ENCODE measurements at regions not wholly inside any gene's neighbourhood (a gene's known extent, or its start where the extent isn't known, plus 50 kb on each side); places are given as distances from the start of the nearest gene placed in this dataset.
"Not testable (repeated sequence)": the region's sequence is repeated elsewhere in the genome, so short reads cannot be mapped to it uniquely, and the experiment has no call there.

DNA sequence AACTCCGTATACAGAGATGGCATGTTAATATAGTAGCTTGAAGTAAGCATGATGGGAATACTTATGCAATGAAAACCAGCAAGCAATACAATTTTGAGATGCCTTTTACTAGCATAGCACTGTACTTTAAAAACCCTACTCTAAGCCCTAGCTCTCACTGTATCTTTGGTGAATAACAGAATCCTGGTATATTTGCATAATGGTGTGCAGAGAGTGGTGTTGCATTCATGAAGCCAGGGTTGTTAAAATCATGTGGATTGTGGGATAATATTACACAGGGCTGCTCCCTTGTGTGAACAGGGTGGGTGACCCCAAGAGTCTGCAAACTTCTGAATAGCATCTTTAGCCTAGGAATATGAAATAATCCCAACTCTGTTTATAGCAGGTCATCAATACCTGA, 105.2 kb upstream of the BMP2 start:
- no peak overlapping the region for H3K27ac ChIP-seq (replicated peaks; ENCODE audit: low read length)
- H2AK5ac ChIP-seq (ENCODE audit: low read depth, low read length) = no peak overlapping the region
- H3K9me3 ChIP-seq (replicated peaks in 1 of 2; ENCODE audit: control insufficient read depth in 2 of 2, insufficient read depth in 1 of 2, low read depth in 1 of 2, low read length in 2 of 2) = no peaks in the 10 kb centered on the region
- no peak overlapping the region for H4K8ac ChIP-seq (ENCODE audit: low read depth, low read length)
- no peak overlapping the region for H2BK15ac ChIP-seq (ENCODE audit: low read length)
- no peak overlapping the region for H2BK12ac ChIP-seq (ENCODE audit: low read length)
- H3K79me1 ChIP-seq (ENCODE audit: low read depth, low read length) = no peaks in the 10 kb centered on the region
- H2AFZ ChIP-seq (ENCODE audit: low read length) = no peak overlapping the region
- H3K4me2 ChIP-seq (ENCODE audit: insufficient read depth, low read length, poor library complexity, severe bottlenecking) = no peak overlapping the region
- no peaks in the 10 kb centered on the region for H3K36me3 ChIP-seq (replicated peaks in 1 of 2; ENCODE audit: control insufficient read depth in 2 of 2, insufficient read depth in 2 of 2, low read length in 2 of 2)
- H3K14ac ChIP-seq (ENCODE audit: low read length) = no peak overlapping the region
- H3K4me3 ChIP-seq (ENCODE audit: low read length in 2 of 2) = no peak overlapping the region
- H3K23ac ChIP-seq (ENCODE audit: low read depth, low read length, poor library complexity) = no peak overlapping the region
- H3K27me3 ChIP-seq (ENCODE audit: control insufficient read depth in 3 of 3, insufficient read depth in 3 of 3, low read depth in 1 of 3, low read length in 3 of 3) = no peaks in the 10 kb centered on the region
- no peak overlapping the region for H3K18ac ChIP-seq (ENCODE audit: low read length)
- no peaks in the 10 kb centered on the region for H3K4me1 ChIP-seq (ENCODE audit: control insufficient read depth in 2 of 2, insufficient read depth in 1 of 2, low read depth in 1 of 2, low read length in 2 of 2)
- no peak overlapping the region for H3K4ac ChIP-seq (ENCODE audit: low read length)
- no peak overlapping the region for H2BK5ac ChIP-seq (ENCODE audit: low read length)
- DNase-seq (ENCODE audit: low spot score) = no peak
- no CpG with 5 or more reads among the region's 1 CpG for WGBS, 2 donors (ENCODE audit: extremely low coverage in 2 of 2, insufficient read length in 2 of 2, insufficient replicate concordance in 1 of 2)
- no peak overlapping the region for H4K91ac ChIP-seq (ENCODE audit: low read depth, low read length, poor library complexity)
- H3K9ac ChIP-seq (ENCODE audit: low read depth, low read length, poor library complexity) = no peak overlapping the region
- H2BK120ac ChIP-seq (ENCODE audit: low read depth, low read length) = no peak overlapping the region

DNA sequence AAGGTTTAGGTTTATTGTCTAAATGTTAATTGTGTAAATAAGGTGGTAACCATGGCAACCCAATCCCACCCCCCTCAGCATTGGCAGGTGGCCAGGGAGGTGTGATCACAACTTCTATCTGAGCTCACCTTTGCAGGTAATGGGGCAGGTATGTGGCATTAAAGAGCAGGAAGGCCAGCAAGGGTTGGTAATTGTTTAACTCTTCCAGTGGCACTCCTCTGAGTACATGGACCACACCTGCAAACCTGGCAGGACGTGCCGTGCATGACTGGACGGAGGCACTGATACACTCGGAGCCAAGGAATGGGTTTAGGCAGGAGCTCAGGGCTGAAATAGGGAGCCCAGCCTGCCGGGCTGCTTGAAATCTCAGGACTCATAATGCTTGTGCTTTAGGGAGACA, 107.0 kb upstream of the BMP2 start:
- no peak overlapping the region for H4K91ac ChIP-seq (ENCODE audit: low read depth, low read length, poor library complexity)
- H3K4me1 ChIP-seq (ENCODE audit: control insufficient read depth in 2 of 2, insufficient read depth in 1 of 2, low read depth in 1 of 2, low read length in 2 of 2) = peaks cover 0 to 2% of the 10 kb centered on the region in 2 donors
- no peak overlapping the region for H3K4ac ChIP-seq (ENCODE audit: low read length)
- no peak overlapping the region for H2BK12ac ChIP-seq (ENCODE audit: low read length)
- no peak overlapping the region for H3K4me3 ChIP-seq (ENCODE audit: low read length in 2 of 2)
- no peaks in the 10 kb centered on the region for H3K79me1 ChIP-seq (ENCODE audit: low read depth, low read length)
- H3K18ac ChIP-seq (ENCODE audit: low read length) = no peak overlapping the region
- no peak overlapping the region for H2BK15ac ChIP-seq (ENCODE audit: low read length)
- no peak overlapping the region for H3K27ac ChIP-seq (replicated peaks; ENCODE audit: low read length)
- no peaks in the 10 kb centered on the region for H3K27me3 ChIP-seq (ENCODE audit: control insufficient read depth in 3 of 3, insufficient read depth in 3 of 3, low read depth in 1 of 3, low read length in 3 of 3)
- H3K9me3 ChIP-seq (replicated peaks in 1 of 2; ENCODE audit: control insufficient read depth in 2 of 2, insufficient read depth in 1 of 2, low read depth in 1 of 2, low read length in 2 of 2) = no peaks in the 10 kb centered on the region
- H2AK5ac ChIP-seq (ENCODE audit: low read depth, low read length) = no peak overlapping the region
- H4K8ac ChIP-seq (ENCODE audit: low read depth, low read length) = no peak overlapping the region
- WGBS, 2 donors (ENCODE audit: extremely low coverage in 2 of 2, insufficient read length in 2 of 2, insufficient replicate concordance in 1 of 2) = no CpG with 5 or more reads among the region's 5 CpGs
- no peak overlapping the region for H2AFZ ChIP-seq (ENCODE audit: low read length)
- H3K14ac ChIP-seq (ENCODE audit: low read length) = no peak overlapping the region
- H3K4me2 ChIP-seq (ENCODE audit: insufficient read depth, low read length, poor library complexity, severe bottlenecking) = no peak overlapping the region
- H3K9ac ChIP-seq (ENCODE audit: low read depth, low read length, poor library complexity) = no peak overlapping the region
- H2BK5ac ChIP-seq (ENCODE audit: low read length) = no peak overlapping the region
- DNase-seq (ENCODE audit: low spot score) = no peak
- no peaks in the 10 kb centered on the region for H3K36me3 ChIP-seq (replicated peaks in 1 of 2; ENCODE audit: control insufficient read depth in 2 of 2, insufficient read depth in 2 of 2, low read length in 2 of 2)
- no peak overlapping the region for H2BK120ac ChIP-seq (ENCODE audit: low read depth, low read length)
- H3K23ac ChIP-seq (ENCODE audit: low read depth, low read length, poor library complexity) = peak overlapping the region; percentile 8

- H3K9ac ChIP-seq (ENCODE audit: low read depth, low read length, poor library complexity); H3K4me2 ChIP-seq (ENCODE audit: insufficient read depth, low read length, poor library complexity, severe bottlenecking); H2BK12ac ChIP-seq (ENCODE audit: low read length); H2BK5ac ChIP-seq (ENCODE audit: low read length); H3K27ac ChIP-seq (replicated peaks; ENCODE audit: low read length); H3K18ac ChIP-seq (ENCODE audit: low read length); H2BK120ac ChIP-seq (ENCODE audit: low read depth, low read length); H3K4me3 ChIP-seq (ENCODE audit: low read length in 2 of 2); H3K4me1 ChIP-seq (ENCODE audit: control insufficient read depth in 2 of 2, insufficient read depth in 1 of 2, low read depth in 1 of 2, low read length in 2 of 2); H3K4ac ChIP-seq (ENCODE audit: low read length); H3K14ac ChIP-seq (ENCODE audit: low read length); H2AFZ ChIP-seq (ENCODE audit: low read length); H3K23ac ChIP-seq (ENCODE audit: low read depth, low read length, poor library complexity); H4K8ac ChIP-seq (ENCODE audit: low read depth, low read length); H3K27me3 ChIP-seq (ENCODE audit: control insufficient read depth in 3 of 3, insufficient read depth in 3 of 3, low read depth in 1 of 3, low read length in 3 of 3); H2AK5ac ChIP-seq (ENCODE audit: low read depth, low read length); H3K9me3 ChIP-seq (replicated peaks in 1 of 2; ENCODE audit: control insufficient read depth in 2 of 2, insufficient read depth in 1 of 2, low read depth in 1 of 2, low read length in 2 of 2); H3K79me1 ChIP-seq (ENCODE audit: low read depth, low read length); DNase-seq (ENCODE audit: low spot score); H3K36me3 ChIP-seq (replicated peaks in 1 of 2; ENCODE audit: control insufficient read depth in 2 of 2, insufficient read depth in 2 of 2, low read length in 2 of 2); H4K91ac ChIP-seq (ENCODE audit: low read depth, low read length, poor library complexity); H2BK15ac ChIP-seq (ENCODE audit: low read length): not testable (repeated sequence)
- no CpG with 5 or more reads among the region's 8 CpGs for WGBS, 2 donors (ENCODE audit: extremely low coverage in 2 of 2, insufficient read length in 2 of 2, insufficient replicate concordance in 1 of 2)
Measured at GRCh38 chr20:6658909-6659308, 108.6 kb upstream of the BMP2 start.

DNA sequence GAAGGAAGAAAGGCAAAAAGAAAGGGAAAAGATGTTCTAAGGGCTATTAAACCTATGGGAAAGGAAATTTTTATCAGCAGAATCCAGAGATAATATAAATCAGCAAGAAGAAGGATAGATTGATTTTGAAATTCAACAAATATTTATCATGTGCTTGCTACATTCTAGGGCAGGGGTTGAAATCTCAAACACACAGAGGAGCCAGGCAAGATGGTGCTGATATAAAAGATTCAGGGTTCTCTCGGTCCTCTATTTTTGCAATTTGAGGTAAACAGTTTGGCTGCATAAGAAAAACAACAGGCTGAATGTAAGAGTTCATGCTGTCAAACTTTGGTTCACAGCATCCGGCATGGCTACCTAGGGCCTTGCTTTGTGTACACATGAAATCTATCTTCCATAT, 109.6 kb upstream of the BMP2 start:
- H3K4me3 ChIP-seq (ENCODE audit: low read length in 2 of 2) = no peak overlapping the region
- H3K4me2 ChIP-seq (ENCODE audit: insufficient read depth, low read length, poor library complexity, severe bottlenecking) = no peak overlapping the region

More for the DNA sequence above, 109.6 kb upstream of the BMP2 start:
- Histone ChIP-seq H2BK15ac (ENCODE audit: low read length) (no peak overlapping the region), H2BK12ac (ENCODE audit: low read length) (no peak overlapping the region), H3K27ac (replicated peaks; ENCODE audit: low read length) (no peak overlapping the region), H3K4ac (ENCODE audit: low read length) (no peak overlapping the region), H3K9ac (ENCODE audit: low read depth, low read length, poor library complexity) (no peak overlapping the region), H3K18ac (ENCODE audit: low read length) (no peak overlapping the region), H4K91ac (ENCODE audit: low read depth, low read length, poor library complexity) (no peak overlapping the region), H3K4me1 (ENCODE audit: control insufficient read depth in 2 of 2, insufficient read depth in 1 of 2, low read depth in 1 of 2, low read length in 2 of 2) (peaks cover 0 to 2% of the 10 kb centered on the region in 2 donors), H3K36me3 (replicated peaks in 1 of 2; ENCODE audit: control insufficient read depth in 2 of 2, insufficient read depth in 2 of 2, low read length in 2 of 2) (no peaks in the 10 kb centered on the region), H3K23ac (ENCODE audit: low read depth, low read length, poor library complexity) (no peak overlapping the region), H3K27me3 (ENCODE audit: control insufficient read depth in 3 of 3, insufficient read depth in 3 of 3, low read depth in 1 of 3, low read length in 3 of 3) (no peaks in the 10 kb centered on the region), H2BK5ac (ENCODE audit: low read length) (no peak overlapping the region), H4K8ac (ENCODE audit: low read depth, low read length) (no peak overlapping the region), H2AFZ (ENCODE audit: low read length) (no peak overlapping the region), H3K9me3 (replicated peaks in 1 of 2; ENCODE audit: control insufficient read depth in 2 of 2, insufficient read depth in 1 of 2, low read depth in 1 of 2, low read length in 2 of 2) (no peaks in the 10 kb centered on the region), H2BK120ac (ENCODE audit: low read depth, low read length) (no peak overlapping the region), H2AK5ac (ENCODE audit: low read depth, low read length) (no peak overlapping the region), H3K79me1 (ENCODE audit: low read depth, low read length) (no peaks in the 10 kb centered on the region), H3K14ac (ENCODE audit: low read length) (no peak overlapping the region)
- no peak for DNase-seq (ENCODE audit: low spot score)
- WGBS, 2 donors (ENCODE audit: extremely low coverage in 2 of 2, insufficient read length in 2 of 2, insufficient replicate concordance in 1 of 2) = no CpG with 5 or more reads among the region's 2 CpGs
